ENCODE measurements at regions not wholly inside any gene's neighbourhood (a gene's known extent, or its start where the extent isn't known, plus 50 kb on each side); places are given as distances from the start of the nearest gene placed in this dataset.

DNA sequence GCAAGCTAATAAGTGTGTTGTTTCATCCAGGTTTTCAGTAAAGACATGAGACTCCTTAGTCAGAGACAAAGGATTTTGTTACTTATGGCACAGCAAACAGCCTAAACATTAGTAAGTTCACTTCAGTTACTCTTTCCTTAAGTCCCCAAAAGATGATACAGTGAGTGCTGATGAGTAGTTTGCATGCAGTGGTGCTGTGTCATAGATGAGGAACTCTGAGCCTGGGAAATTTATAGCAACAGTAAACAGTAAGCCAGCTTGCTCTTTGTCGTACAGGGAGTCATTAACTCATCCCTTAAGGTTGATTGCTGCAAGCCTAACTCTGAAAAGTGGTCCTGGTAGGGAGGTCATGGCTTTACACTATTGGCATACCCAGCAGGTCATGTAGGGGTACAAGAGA, 208.6 kb upstream of the OR4E1 start:
- Histone ChIP-seq H4K20me1 (ENCODE audit: insufficient read depth, low read length) (no peaks in the 10 kb centered on the region), H2BK20ac (ENCODE audit: low read depth, low read length) (no peak overlapping the region), H3K23ac (ENCODE audit: low read depth, low read length) (no peak overlapping the region), H3K14ac (replicated peaks; ENCODE audit: low read depth, low read length) (no peak overlapping the region), H3K36me3 (ENCODE audit: control insufficient read depth, insufficient read depth, low read length) (no peaks in the 10 kb centered on the region), H3K56ac (ENCODE audit: extremely low read depth, insufficient read depth, low read length) (no peak overlapping the region), H3K9ac (ENCODE audit: low read depth, low read length) (no peak overlapping the region), H4K91ac (ENCODE audit: insufficient read depth, low read depth, low read length) (no peak overlapping the region), H2BK15ac (ENCODE audit: low read depth, low read length) (no peak overlapping the region), H2BK120ac (ENCODE audit: low read depth, low read length) (no peak overlapping the region), H3K79me1 (ENCODE audit: low read depth in 1 of 2, low read length in 2 of 2) (no peaks in the 10 kb centered on the region), H3K4me1 (ENCODE audit: control insufficient read depth, insufficient read depth, low read length) (no peaks in the 10 kb centered on the region), H4K8ac (ENCODE audit: low read depth in 2 of 2, low read length in 2 of 2) (no peak overlapping the region), H2AFZ (replicated peaks; ENCODE audit: low read length, poor library complexity) (no peak overlapping the region), H3K27ac (ENCODE audit: insufficient read depth, low read length) (no peak overlapping the region), H3K9me3 (ENCODE audit: control insufficient read depth, insufficient read depth, low read length) (no peaks in the 10 kb centered on the region), H4K5ac (ENCODE audit: low read depth, low read length) (no peak overlapping the region), H3K27me3 (ENCODE audit: control insufficient read depth, insufficient read depth, low read length) (no peaks in the 10 kb centered on the region), H3K9me1 (ENCODE audit: insufficient read depth, low read length) (no peaks in the 10 kb centered on the region), H3K4me3 (ENCODE audit: insufficient read depth, low read depth, low read length) (no peak overlapping the region), H3K18ac (ENCODE audit: low read depth, low read length) (no peak overlapping the region), H2BK5ac (ENCODE audit: low read depth, low read length, poor library complexity, severe bottlenecking) (no peak overlapping the region), H3K4ac (ENCODE audit: low read depth, low read length) (no peak overlapping the region), H2AK5ac (ENCODE audit: low read depth, low read length) (no peak overlapping the region), H3K4me2 (ENCODE audit: low read depth, low read length) (no peak overlapping the region), H2AK9ac (replicated peaks; ENCODE audit: low read depth, low read length, poor library complexity) (no peak overlapping the region)
- DNase-seq (no peak), ATAC-seq (ENCODE audit: low read depth) (no peak)
- CTCF ChIA-PET, result interaction anchor here (0.5 kb wide), 1 partner anchor 35 kb away, joined by 3 read pairs; no protein-coding TSS in a partner anchor
- dilution Hi-C loops (cut with HindIII; ENCODE audit: low sequenced_read_pairs, unreplicated experiment), result no loop called here
- intact Hi-C loops (cut with micrococcal nuclease), result no loop called here
- TF ChIP-seq MAFK (IDR thresholded peaks at IDR 0.05; ENCODE audit: low read depth, low read length), result no peak
- no peak for TF ChIP-seq RCOR1 (IDR thresholded peaks at IDR 0.05; ENCODE audit: insufficient replicate concordance, low read length)
- no peak for TF ChIP-seq FOS (IDR thresholded peaks at IDR 0.05; ENCODE audit: low read depth, low read length)
- no peak for TF ChIP-seq BHLHE40 (IDR thresholded peaks at IDR 0.05; ENCODE audit: low read depth, low read length)
- no peak for TF ChIP-seq RFX5 (IDR thresholded peaks at IDR 0.05; ENCODE audit: low read depth, low read length)
- TF ChIP-seq SMC3 (IDR thresholded peaks at IDR 0.05; ENCODE audit: low read depth, low read length), result no peak
- TF ChIP-seq RAD21 (IDR thresholded peaks at IDR 0.05; ENCODE audit: low read length), result no peak
- TF ChIP-seq NFE2L2 (IDR thresholded peaks at IDR 0.05; ENCODE audit: low read depth, low read length), result no peak
- no peak for TF ChIP-seq CHD1 (IDR thresholded peaks at IDR 0.05; ENCODE audit: low read depth, low read length)
- TF ChIP-seq, protein P1, sequence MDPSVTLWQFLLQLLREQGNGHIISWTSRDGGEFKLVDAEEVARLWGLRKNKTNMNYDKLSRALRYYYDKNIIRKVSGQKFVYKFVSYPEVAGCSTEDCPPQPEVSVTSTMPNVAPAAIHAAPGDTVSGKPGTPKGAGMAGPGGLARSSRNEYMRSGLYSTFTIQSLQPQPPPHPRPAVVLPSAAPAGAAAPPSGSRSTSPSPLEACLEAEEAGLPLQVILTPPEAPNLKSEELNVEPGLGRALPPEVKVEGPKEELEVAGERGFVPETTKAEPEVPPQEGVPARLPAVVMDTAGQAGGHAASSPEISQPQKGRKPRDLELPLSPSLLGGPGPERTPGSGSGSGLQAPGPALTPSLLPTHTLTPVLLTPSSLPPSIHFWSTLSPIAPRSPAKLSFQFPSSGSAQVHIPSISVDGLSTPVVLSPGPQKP (IDR thresholded peaks at IDR 0.05; ENCODE audit: borderline replicate concordance, low read depth, low read length), result no peak
- TF ChIP-seq POLR2A (IDR thresholded peaks at IDR 0.05; ENCODE audit: low read depth, low read length), result no peak
- TF ChIP-seq, protein P2, sequence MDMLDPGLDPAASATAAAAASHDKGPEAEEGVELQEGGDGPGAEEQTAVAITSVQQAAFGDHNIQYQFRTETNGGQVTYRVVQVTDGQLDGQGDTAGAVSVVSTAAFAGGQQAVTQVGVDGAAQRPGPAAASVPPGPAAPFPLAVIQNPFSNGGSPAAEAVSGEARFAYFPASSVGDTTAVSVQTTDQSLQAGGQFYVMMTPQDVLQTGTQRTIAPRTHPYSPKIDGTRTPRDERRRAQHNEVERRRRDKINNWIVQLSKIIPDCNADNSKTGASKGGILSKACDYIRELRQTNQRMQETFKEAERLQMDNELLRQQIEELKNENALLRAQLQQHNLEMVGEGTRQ (IDR thresholded peaks at IDR 0.05; ENCODE audit: low read depth, low read length), result no peak
- TF ChIP-seq MAZ (IDR thresholded peaks at IDR 0.05; ENCODE audit: borderline replicate concordance, low read depth, low read length), result no peak
- no peak for TF ChIP-seq CEBPB (IDR thresholded peaks at IDR 0.05; ENCODE audit: low read depth, low read length)
- no peak for TF ChIP-seq MXI1 (IDR thresholded peaks at IDR 0.05; ENCODE audit: borderline replicate concordance, low read depth, low read length)
- TF ChIP-seq, protein P3, sequence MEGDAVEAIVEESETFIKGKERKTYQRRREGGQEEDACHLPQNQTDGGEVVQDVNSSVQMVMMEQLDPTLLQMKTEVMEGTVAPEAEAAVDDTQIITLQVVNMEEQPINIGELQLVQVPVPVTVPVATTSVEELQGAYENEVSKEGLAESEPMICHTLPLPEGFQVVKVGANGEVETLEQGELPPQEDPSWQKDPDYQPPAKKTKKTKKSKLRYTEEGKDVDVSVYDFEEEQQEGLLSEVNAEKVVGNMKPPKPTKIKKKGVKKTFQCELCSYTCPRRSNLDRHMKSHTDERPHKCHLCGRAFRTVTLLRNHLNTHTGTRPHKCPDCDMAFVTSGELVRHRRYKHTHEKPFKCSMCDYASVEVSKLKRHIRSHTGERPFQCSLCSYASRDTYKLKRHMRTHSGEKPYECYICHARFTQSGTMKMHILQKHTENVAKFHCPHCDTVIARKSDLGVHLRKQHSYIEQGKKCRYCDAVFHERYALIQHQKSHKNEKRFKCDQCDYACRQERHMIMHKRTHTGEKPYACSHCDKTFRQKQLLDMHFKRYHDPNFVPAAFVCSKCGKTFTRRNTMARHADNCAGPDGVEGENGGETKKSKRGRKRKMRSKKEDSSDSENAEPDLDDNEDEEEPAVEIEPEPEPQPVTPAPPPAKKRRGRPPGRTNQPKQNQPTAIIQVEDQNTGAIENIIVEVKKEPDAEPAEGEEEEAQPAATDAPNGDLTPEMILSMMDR (conservative IDR thresholded peaks at IDR 0.05; ENCODE audit: low read depth, low read length), result no peak
- WGBS, 2 experiments (ENCODE audit: extremely low coverage in 2 of 2, insufficient read length in 1 of 2), result no CpG with 5 or more reads among the region's 1 CpG
- BruUV-seq (replicated peaks), result no TSS peak
- in situ Hi-C loops (cut with MboI; ENCODE audit: low sequenced_read_pairs), result no loop called here
- POLR2A ChIA-PET (ENCODE audit: unreplicated experiment), result no interaction called here

Measured in IMR-90 (cell line).